ENCODE measurements at regions not wholly inside any gene's neighbourhood (a gene's known extent, or its start where the extent isn't known, plus 50 kb on each side); places are given as distances from the start of the nearest gene placed in this dataset.

- Mint-ChIP-seq H3K27ac (no peak overlapping the region), H3K4me1 (ENCODE audit: low read depth) (peaks cover 8% of the 10 kb centered on the region), H3K27me3 (peaks cover 8% of the 10 kb centered on the region), H3K4me3 (ENCODE audit: low read depth) (no peak overlapping the region), H3K36me3 (ENCODE audit: insufficient read depth) (peaks cover 1% of the 10 kb centered on the region), H3K9me3 (ENCODE audit: low read depth) (no peaks in the 10 kb centered on the region)
- TF ChIP-seq, protein P1, sequence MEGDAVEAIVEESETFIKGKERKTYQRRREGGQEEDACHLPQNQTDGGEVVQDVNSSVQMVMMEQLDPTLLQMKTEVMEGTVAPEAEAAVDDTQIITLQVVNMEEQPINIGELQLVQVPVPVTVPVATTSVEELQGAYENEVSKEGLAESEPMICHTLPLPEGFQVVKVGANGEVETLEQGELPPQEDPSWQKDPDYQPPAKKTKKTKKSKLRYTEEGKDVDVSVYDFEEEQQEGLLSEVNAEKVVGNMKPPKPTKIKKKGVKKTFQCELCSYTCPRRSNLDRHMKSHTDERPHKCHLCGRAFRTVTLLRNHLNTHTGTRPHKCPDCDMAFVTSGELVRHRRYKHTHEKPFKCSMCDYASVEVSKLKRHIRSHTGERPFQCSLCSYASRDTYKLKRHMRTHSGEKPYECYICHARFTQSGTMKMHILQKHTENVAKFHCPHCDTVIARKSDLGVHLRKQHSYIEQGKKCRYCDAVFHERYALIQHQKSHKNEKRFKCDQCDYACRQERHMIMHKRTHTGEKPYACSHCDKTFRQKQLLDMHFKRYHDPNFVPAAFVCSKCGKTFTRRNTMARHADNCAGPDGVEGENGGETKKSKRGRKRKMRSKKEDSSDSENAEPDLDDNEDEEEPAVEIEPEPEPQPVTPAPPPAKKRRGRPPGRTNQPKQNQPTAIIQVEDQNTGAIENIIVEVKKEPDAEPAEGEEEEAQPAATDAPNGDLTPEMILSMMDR (IDR thresholded peaks at IDR 0.05; ENCODE audit: unreplicated experiment) = no peak
- DNase-seq (ENCODE audit: low spot score, unreplicated experiment) = no peak
These were observed 105.4 kb downstream of the CD83 start for GRCh38 chr6:14222956-14223355.

GRCh38 chr6:14224359-14225103, 107.0 kb downstream of the CD83 start:
- TF ChIP-seq, protein P1 (IDR thresholded peaks at IDR 0.05; ENCODE audit: unreplicated experiment) = no peak
- no peak overlapping the region for H3K4me3 Mint-ChIP-seq (ENCODE audit: low read depth)
- DNase-seq (ENCODE audit: low spot score, unreplicated experiment) = no peak
- peaks cover 8% of the 10 kb centered on the region for H3K27me3 Mint-ChIP-seq
- peaks cover 1% of the 10 kb centered on the region for H3K36me3 Mint-ChIP-seq (ENCODE audit: insufficient read depth)
- no peaks in the 10 kb centered on the region for H3K9me3 Mint-ChIP-seq (ENCODE audit: low read depth)
- H3K4me1 Mint-ChIP-seq (ENCODE audit: low read depth) = no peaks in the 10 kb centered on the region
- no peak overlapping the region for H3K27ac Mint-ChIP-seq

DNA sequence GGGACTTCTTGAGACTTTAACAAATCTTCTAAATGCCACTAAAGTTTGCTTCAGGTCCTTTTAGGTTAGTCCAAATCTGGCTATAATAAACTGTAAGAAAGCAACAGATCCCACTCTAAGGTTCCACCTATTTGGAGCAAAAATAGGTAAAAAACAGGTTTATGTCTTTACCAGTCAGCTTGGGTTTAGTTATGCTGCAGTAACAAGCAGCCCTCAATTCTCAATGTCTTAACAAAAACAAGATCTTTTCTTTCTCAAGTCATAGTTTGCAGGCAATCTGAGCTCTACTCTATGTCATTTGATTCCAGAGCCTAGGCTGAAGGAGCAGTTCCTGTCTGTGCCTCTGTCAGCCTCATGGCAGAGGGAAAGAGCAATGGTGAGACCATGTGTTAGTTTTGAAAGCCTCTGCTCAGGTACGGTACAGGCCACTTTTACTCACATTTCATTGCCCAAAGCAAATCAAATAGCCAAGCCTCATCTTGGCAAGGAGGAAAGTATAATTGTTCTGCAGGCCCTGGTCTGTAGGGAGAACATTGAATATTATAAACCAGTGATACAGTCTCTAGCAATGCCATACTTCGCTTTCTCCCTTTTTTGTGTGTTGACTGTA, 108.6 kb downstream of the CD83 start:
- Mint-ChIP-seq H3K27me3 (peaks cover 8% of the 10 kb centered on the region), H3K4me3 (ENCODE audit: low read depth) (no peak overlapping the region), H3K27ac (no peak overlapping the region), H3K9me3 (ENCODE audit: low read depth) (no peaks in the 10 kb centered on the region), H3K36me3 (ENCODE audit: insufficient read depth) (peaks cover 1% of the 10 kb centered on the region), H3K4me1 (ENCODE audit: low read depth) (peaks cover 1% of the 10 kb centered on the region)
- no peak for DNase-seq (ENCODE audit: low spot score, unreplicated experiment)
- TF ChIP-seq, protein P1 (IDR thresholded peaks at IDR 0.05; ENCODE audit: unreplicated experiment) = no peak

- Mint-ChIP-seq H3K27ac (no peak overlapping the region), H3K9me3 (ENCODE audit: low read depth) (no peaks in the 10 kb centered on the region), H3K27me3 (peaks cover 9% of the 10 kb centered on the region), H3K4me1 (ENCODE audit: low read depth) (peaks cover 3% of the 10 kb centered on the region), H3K36me3 (ENCODE audit: insufficient read depth) (peaks cover 1% of the 10 kb centered on the region), H3K4me3 (ENCODE audit: low read depth) (no peak overlapping the region)
- TF ChIP-seq, protein P1 (IDR thresholded peaks at IDR 0.05; ENCODE audit: unreplicated experiment) = no peak
- no peak for DNase-seq (ENCODE audit: low spot score, unreplicated experiment)
These were observed 111.0 kb downstream of the CD83 start for GRCh38 chr6:14228571-14228970.

- H3K4me1 Mint-ChIP-seq (ENCODE audit: low read depth) = peaks cover 7% of the 10 kb centered on the region
- DNase-seq (ENCODE audit: low spot score, unreplicated experiment) = no peak
- TF ChIP-seq, protein P1 (IDR thresholded peaks at IDR 0.05; ENCODE audit: unreplicated experiment) = no peak
- no peaks in the 10 kb centered on the region for H3K36me3 Mint-ChIP-seq (ENCODE audit: insufficient read depth)
- no peaks in the 10 kb centered on the region for H3K9me3 Mint-ChIP-seq (ENCODE audit: low read depth)
- H3K27ac Mint-ChIP-seq = no peak overlapping the region
- no peak overlapping the region for H3K4me3 Mint-ChIP-seq (ENCODE audit: low read depth)
- H3K27me3 Mint-ChIP-seq = peaks cover 7% of the 10 kb centered on the region
These were observed 113.5 kb downstream of the CD83 start for GRCh38 chr6:14231071-14231483.

Measured in progenitor cell of endocrine pancreas (in vitro differentiated cells).